ENCODE measurements at regions not wholly inside any gene's neighbourhood (a gene's known extent, or its start where the extent isn't known, plus 50 kb on each side); places are given as distances from the start of the nearest gene placed in this dataset.
A peak's percentile ranks its signal among the peaks of the same experiment; 100 is the strongest.

GRCh38 chr6:2353412-2354137 lies 108.2 kb upstream of the GMDS start (continued):
- TF ChIP-seq ZFYVE20 (CRISPR knock-in tag; IDR thresholded peaks at IDR 0.05; ENCODE audit: borderline replicate concordance, low read depth) (no peak), TEAD3 (CRISPR knock-in tag; optimal IDR thresholded peaks at IDR 0.05; ENCODE audit: borderline replicate concordance) (peak; percentile 74), CC2D1A (CRISPR knock-in tag; IDR thresholded peaks at IDR 0.05) (0 out of 2 replicates have a peak, but pooled peaks have one; percentile 34), RNF219 (CRISPR knock-in tag; IDR thresholded peaks at IDR 0.05) (no peak), ZKSCAN8 (CRISPR knock-in tag; IDR thresholded peaks at IDR 0.05; ENCODE audit: borderline replicate concordance) (peak; percentile 71; the same call in 1 of the 2 replicates), HDAC2 (CRISPR knock-in tag; IDR thresholded peaks at IDR 0.05) (no peak), NCOA2 (CRISPR knock-in tag; IDR thresholded peaks at IDR 0.05) (peak; percentile 30; the same call in 1 of the 2 replicates), POLR2AphosphoS5 (IDR thresholded peaks at IDR 0.05; ENCODE audit: low read depth, low read length) (no peak), SOX5 (CRISPR knock-in tag; IDR thresholded peaks at IDR 0.05; ENCODE audit: borderline replicate concordance) (peak; percentile 27; the same call in 1 of the 2 replicates), THRA (CRISPR knock-in tag; IDR thresholded peaks at IDR 0.05; ENCODE audit: borderline replicate concordance) (0 out of 2 replicates have a peak, but pooled peaks have one; percentile 17), KLF9 (CRISPR knock-in tag; IDR thresholded peaks at IDR 0.05; ENCODE audit: low read depth) (0 out of 2 replicates have a peak, but pooled peaks have one; percentile 73), ZNF124 (CRISPR knock-in tag; IDR thresholded peaks at IDR 0.05) (0 out of 2 replicates have a peak, but pooled peaks have one; percentile 44), DRAP1 (CRISPR knock-in tag; IDR thresholded peaks at IDR 0.05) (peak; percentile 48; the same call in 1 of the 2 replicates), TSC22D2 (CRISPR knock-in tag; IDR thresholded peaks at IDR 0.05; ENCODE audit: borderline replicate concordance) (0 out of 2 replicates have a peak, but pooled peaks have one; percentile 64), MEIS2 (CRISPR knock-in tag; IDR thresholded peaks at IDR 0.05) (no peak), NR3C1 (CRISPR knock-in tag; IDR thresholded peaks at IDR 0.05) (no peak), KDM4B (CRISPR knock-in tag; IDR thresholded peaks at IDR 0.05) (no peak), CCDC6 (CRISPR knock-in tag; IDR thresholded peaks at IDR 0.05) (no peak)
